G401 (cell line): ENCODE measurements at regions not wholly inside any gene's neighbourhood (a gene's known extent, or its start where the extent isn't known, plus 50 kb on each side); places are given as distances from the start of the nearest gene placed in this dataset.

Experiments used
- DNase-seq: peaks from one replicate; pipeline ENCODE4 v3.0.0-alpha.2; 2015; ENCODE audit warnings: low spot score
- in situ Hi-C: cut with HindIII; loops from 2 replicates; pipeline ENCODE4 v1.10.0; 2016; ENCODE audit warnings: low sequenced_read_pairs, mixed read lengths

DNA sequence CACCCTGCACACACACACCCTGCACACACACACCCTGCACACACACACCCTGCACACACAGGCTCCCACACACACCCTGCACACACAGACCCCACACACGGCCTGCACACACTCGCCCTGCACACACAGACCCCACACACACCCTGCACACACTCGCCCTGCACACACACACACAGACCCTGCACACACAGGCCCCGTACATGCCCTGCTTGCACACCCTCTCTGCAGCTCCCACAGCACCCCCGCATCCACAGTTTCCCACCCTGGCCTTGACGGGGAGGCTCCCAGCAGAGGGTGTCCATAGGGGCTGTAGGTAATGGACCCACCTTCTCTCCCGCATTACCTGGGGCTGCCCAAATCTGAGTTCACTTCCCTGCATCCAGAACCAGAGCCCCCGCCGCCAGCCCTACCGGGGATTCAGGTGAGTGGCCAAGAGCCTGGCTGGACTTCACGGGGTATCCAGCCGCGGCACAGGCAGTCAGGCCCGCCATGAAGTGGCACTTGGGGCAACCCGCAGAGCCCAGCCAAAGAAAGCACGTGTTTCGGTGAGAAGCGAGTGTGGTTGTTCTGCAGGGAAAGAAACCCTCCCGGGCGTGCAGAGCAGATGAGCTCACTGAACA lies 88.6 kb upstream of the GPC1 start:
- in situ Hi-C loops, result no loop called here
- no peak for DNase-seq

DNA sequence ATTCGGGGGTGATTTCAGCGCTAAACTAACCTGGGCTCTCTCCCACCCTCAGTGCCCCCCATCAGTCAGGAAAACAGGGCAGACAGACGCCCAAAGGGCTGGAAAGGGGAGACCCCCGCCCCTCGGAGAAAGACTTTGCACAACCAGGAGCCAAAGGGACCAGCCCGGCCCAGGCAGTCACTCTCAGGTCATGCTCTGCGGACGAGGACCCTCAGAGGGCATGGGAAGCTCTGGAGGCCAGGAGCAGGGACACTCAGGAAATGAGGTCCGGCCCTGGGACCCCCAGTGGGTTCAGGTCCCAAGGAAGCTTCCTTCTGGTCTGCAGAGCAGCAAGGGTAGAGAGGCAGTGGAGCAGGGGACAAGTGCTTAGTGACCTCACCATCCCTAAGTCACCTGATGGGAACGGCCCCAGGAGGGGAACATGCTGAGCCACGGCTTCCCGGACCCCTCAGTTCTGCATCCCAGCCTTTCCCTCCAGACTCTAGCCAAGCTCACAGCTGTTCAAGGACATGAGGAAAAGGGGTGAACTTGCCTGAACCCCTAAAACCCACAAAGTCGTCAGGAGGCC lies 88.0 kb upstream of the GPC1 start:
- in situ Hi-C loops, result no loop called here
- no peak for DNase-seq

DNA sequence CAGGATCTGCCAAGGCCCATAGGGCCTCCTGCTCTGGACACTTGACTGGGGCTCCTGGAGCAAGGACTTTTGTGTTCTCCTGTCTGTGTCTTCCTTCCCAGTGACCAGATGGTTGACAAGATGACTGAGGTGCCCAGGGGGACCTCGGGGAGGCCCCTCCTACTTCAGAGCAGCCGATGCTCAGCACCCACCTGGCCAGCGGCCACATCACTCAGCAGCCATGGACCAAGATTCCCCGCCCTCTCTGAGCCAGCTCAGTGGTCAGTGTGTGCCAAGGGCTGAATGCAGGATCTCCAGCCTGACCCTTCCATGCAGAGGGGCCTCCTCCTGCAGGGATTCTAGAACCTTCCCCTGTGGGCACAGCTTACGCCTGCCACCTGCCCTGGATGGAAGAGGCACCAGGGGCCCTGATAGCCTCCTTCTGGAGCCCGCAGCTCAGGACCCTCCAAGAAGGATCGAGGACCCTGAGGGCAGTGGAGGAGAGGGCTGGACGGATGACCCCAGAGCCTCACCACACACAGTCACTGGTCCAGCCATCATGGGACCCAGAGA lies 87.4 kb upstream of the GPC1 start:
- in situ Hi-C loops, result no loop called here
- DNase-seq, result peak; percentile 59

DNA sequence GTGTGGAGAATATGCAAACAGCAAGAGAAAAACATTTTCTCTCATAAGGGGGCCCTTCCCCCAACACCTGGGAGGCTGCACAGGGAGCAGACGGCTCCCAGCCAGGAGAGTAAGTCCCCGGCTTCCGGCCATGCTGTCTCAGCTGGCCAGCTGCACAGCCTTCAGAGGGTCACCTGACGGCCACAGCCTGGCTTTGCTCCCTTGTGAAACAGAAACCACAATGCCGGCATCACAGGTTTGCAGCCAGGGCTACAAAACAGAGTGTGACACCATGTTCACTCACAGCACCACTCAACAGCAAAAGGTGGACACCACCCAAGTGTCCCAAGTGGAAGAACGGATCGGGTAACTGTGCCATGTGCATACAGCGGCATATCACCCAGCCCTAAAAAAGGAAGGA lies 86.9 kb upstream of the GPC1 start:
- DNase-seq, result no peak
- in situ Hi-C loops, result no loop called here

DNA sequence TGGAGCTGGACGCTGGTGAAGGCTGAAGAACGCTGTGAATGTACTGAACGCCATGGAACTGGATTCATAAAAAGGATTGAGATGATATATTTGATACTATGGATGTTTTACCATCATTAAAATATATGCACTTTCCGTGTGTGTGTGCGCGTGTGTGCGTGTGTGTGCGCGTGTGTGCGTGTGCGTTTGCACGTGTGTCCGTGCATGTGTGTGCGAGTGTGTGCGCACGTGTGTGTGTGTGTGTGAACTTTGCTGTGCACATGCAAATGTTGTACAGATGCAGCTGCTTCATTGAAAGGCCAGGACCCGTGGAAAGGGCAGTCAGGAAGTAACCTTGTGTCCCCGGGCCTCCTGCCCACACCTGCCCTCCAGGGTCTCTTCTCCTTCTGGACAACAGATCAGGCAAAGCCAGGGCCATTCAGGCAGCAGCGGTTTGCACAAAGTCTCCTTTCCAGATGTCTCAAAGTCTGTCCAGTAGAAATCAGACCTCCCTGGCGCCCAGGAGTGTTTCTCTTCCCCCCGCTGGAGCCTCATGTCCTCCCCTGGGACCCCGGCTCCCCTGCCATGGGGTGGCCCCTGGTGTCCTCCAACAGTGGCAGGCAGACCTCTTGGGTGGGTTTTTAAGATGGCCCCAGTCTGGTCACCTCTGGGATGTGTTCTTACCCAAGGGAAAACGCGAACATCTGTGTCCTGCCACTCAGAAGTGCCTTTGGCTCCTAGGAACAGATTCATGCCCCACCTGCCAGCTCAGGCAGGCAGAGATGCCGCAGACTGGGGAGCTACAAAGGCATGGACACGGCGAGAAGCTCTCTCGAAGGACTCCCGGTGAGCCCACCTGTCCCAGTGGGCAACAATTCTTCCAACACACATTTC lies 86.1 kb upstream of the GPC1 start:
- in situ Hi-C loops, result no loop called here
- DNase-seq, result no peak

DNA sequence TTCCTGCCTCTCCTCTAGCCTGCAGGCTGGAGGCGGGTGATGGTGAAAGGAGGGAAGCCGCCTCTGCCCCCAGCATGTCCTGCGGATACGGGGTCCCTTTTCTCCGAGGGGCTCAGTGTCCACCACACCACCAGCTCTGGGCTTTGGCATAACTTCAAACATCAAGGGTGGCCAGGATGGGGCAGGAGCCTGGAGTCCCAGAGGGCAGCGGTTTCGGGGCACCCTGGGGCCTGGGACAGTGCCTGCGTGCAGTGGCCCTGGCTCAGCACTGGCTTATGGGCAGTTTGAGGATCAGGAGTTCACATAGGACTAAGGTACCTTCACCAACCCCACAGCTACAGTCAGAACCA lies 85.5 kb upstream of the GPC1 start:
- no peak for DNase-seq
- in situ Hi-C loops, result no loop called here

DNA sequence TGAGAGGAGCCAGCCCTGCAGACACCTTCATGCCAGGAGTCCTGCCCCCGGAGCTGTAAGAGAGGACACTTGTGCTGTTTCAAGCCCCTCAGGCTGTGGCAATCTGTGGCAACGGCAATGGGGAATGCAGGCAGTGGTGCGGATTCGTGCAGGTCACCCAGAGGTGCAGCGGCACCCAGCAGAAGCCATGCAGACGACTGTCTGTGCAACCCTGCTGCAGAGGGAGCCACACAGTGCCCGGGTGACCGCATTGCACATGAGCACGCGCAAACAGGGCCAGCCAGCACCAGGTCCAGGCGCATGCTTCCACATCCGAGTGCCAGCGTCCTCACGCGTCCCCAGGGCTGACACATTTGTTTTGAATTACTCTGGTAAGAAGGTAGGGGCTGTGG lies 84.8 kb upstream of the GPC1 start:
- in situ Hi-C loops, result no loop called here
- DNase-seq, result no peak

DNA sequence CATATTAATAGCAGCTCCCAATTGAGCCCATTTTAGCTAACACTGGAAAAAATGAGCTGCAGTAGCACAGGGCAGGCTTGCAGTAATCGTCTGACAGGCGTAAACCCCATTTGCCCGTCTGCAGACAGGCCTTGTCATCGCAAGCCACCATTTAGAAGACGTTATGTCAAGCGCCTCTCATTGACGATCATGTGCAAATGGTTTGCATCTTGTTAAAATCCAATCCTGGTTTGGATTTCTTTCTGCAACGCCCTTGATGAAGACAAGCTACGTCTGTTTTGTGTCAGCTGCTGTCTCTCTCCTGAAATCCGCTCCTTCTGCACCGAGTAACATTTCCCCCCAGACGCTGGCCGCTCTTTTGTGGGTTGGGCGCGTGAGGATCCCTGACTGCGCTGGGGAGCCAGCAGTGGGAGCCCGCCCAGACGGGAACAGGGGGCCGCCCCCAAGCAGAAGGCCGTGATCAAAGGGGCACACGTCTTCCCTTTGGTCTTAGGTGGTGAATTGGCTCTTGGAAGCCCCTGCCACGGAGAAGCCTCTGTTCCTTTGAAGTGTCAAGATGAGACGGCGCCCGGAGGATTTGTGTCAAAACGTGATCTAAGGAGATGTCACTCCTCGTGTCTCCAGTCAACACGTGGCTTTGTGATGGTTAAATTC lies 84.2 kb upstream of the GPC1 start:
- DNase-seq, result no peak
- in situ Hi-C loops, result no loop called here

DNA sequence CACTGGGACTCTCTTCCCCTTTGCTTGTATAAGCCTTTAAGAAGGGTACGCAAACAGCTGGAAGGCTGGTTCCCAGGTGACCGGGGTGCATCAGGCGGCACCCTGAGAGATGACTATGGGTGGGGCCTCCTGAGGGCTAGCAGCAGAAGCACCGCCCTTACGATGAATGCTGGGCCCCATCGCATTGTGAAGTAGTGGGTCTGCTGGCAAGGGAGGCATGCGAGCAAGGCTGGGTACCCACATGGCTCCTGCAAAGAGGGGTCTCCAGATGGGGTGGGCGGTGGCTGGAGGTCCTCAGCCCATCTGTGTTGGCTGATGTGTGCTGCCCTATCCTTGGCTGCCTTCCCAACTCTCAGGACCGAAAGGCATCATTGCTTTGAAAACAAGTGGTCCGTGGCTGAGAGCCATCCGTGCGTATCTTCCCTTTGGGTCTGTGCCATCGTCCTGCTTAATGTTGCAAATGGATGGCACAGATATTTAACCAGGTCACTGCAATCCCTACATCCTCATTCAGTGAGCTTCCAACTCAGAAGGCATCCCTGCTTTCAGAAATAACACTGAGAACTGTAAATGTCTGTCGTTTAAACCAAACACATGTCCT lies 83.5 kb upstream of the GPC1 start:
- peak; percentile 75 for DNase-seq

DNA sequence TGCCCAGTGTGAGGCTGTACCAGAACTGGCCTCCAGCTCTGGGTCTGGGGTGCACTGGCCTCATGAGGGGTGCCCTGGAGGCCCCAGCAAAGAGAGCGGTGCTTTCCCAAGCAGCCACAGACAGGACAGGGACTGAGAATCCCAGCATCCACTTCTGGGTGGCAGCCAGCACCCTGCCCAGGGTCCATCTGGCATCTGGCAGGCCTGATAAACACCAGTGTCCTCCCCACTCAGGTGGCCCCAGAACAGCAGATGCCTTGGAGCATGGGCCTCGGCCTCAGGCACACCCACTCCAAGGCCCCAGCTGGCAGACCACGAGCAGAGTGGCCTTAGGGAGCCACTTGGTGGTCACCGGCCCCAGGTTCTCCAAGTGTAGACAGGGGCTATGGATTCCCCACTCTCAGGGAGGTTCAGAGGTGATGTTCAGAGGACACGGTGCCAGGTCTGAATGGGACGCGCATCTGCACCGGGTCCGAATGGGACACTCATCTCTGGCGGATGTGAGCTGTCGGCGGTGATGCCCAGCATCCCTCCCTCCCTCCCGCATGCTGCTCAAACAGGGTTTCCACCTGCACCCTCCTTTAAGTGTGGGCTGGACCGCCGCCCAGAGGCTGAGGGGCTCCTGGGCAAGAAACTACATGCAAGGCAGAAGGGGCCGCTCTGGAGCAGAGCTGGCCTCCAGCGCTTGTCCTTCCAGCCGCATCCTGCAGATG lies 82.2 kb upstream of the GPC1 start:
- peak; percentile 76 for DNase-seq
- in situ Hi-C loops, result no loop called here

More for the DNA sequence above, 83.5 kb upstream of the GPC1 start:
- in situ Hi-C loops, result no loop called here

DNA sequence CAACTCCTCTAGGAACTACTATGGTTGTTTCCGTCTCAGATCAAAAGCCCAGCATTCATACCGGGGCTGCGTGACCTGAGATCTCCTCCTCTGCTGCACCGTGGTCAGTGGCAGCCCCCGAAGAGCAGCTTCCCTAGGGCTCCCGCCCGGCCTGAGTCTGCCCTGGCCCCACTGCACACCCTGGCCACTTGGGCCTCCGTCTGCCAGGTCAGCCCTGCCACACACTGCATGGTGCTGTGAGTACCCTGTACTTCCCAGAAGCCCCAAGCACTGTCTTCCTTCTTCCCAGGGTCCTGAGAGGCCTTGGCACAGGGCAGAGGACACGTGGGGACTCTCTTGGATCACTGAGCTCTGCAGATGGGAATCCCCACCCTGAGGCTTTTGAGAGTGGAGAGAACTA lies 81.5 kb upstream of the GPC1 start:
- in situ Hi-C loops, result no loop called here
- no peak for DNase-seq

DNA sequence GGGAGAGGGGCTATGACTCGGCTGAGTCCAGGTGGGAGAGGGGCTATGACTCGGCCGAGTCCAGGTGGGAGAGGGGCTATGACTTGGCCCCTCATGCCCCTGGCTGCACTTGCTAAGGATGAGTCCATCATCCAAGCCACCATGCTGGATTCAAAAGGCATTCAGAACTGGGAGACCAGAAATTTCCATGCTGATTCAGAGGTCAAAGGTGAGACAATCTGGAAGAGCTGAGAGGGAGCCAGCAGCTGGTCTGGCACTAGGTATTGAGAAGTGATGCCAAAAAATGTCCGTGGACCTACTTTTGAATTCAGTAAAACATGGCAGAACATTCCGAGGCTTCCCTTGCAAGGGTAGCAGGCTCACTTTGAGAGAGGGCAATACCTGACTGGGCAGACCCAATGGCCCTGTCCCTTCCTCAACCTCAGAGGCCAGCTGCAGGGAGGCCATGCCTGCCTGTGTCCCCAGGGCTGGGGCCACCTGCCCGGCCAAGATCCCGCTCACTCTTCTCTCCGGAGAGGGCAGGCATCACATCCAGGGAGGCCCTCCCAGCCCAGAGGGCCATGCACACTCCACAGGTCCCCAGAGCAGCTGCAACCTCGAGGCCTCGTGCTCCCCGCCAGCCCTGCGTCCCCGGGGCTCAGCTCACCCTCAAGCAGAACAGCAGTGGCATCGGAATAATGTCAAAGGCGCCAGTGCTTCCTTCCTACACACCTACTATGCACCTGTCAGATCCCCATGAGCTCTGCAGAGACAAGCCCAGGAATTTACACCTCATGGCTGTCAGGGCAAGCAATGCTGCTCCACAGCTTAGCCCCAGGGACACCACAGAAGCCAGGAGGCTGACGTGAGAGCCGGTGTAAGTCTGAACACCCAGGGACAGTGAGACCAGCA lies 80.2 kb upstream of the GPC1 start:
- in situ Hi-C loops, result no loop called here
- DNase-seq, result no peak

DNA sequence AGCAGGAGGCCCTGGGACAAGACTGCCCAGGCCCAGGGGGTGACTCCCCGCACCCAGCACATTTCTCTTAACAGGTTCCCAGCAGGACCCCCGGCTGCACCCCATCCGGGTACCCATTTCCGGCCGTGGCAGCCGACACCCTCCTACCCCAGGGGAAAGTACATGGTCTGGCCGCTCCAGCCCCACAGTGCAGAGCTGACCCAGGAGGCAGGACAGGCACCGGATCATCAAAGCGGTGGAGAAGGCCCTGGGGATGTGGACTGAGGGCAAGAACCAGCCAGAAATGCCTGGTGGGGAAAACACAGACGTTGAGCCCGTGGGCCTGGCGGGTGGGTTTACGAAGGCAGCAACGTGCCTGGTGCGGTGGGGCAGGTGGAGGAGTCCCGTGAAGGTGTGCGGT lies 79.5 kb upstream of the GPC1 start:
- in situ Hi-C loops, result no loop called here
- no peak for DNase-seq

DNA sequence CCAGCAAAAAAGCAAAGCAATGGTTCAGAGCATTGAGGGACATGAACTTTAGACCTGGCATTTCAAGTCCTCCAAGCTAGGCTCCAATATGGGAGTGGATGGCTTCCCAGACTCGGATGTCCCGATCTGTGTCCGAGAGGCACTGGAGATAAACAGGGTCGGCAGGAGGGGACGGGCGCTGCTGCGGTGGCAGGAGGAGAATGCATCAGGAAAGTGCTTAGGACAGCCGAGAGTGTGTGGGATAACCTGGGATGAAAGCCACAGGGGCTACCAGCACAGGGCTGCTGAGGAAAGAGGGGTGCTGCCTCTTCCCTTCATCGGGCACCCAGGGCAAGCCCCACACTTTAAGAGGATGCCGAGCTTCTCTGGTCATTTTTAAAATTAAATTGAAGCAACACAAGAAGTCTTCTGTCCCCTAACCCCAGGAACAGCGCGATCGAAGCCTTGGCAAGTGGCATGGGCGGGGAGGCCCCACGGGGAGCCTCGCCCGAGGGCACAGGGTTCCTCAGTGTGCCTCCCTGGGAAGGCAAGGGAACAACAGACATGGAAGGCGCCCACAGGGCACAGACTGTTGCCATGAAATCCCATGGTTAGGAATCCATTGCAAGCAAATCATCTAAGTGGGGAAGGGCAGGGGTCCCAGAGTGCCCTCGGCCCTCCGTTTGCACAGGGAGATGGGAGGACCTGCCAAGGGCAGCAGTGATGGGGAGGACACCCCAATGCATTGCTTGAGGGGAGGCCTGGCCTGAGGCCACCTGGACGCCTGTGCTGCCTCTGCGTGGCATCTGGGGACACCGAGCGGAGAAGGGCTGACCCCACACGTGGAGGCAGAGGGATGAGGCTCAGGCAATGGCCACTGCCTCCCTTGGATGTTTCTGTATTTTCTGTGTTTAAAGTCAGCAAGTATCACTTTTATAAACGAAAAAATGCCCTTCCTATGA lies 78.5 kb upstream of the GPC1 start:
- in situ Hi-C loops, result no loop called here
- no peak for DNase-seq

DNA sequence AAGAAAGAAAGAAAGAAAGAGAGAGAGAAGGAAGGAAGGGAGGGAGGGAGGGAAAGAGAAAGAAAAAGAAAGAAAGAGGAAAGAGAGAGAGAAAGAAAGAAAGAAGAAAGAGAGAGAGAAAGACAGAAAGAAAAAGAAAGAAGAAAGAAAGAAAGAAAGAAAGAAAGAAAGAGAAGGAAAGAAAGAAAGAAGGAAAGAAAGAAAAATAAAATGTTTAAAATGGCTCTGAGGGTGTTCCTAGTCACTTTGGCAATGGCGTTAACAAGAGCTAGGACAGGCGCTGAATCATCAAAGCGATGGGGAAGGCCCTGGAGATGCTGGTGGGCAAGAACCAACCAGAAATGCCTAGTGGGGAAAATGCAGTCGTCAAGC lies 77.8 kb upstream of the GPC1 start:
- DNase-seq, result no peak
- in situ Hi-C loops, result no loop called here

DNA sequence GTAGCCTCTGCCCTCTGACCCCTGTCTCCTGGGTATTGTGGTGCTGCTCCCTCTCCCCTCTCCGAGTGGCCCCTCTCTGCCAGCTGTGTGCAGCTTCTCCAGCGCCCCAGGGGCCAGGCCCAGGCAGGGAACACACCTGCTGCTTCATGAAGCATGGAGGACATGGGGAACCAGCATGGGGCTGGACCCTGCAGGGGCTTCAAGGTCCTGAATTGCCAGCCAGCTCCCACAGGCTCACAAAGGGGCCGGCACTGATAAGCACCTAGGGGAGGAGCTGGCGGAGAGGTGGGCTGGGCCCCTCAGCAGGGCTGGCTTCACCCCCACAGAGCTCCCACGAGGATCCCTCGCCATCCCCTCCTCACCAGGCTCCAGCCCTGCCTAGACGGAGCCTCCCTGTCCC lies 77.4 kb upstream of the GPC1 start:
- DNase-seq, result no peak

DNA sequence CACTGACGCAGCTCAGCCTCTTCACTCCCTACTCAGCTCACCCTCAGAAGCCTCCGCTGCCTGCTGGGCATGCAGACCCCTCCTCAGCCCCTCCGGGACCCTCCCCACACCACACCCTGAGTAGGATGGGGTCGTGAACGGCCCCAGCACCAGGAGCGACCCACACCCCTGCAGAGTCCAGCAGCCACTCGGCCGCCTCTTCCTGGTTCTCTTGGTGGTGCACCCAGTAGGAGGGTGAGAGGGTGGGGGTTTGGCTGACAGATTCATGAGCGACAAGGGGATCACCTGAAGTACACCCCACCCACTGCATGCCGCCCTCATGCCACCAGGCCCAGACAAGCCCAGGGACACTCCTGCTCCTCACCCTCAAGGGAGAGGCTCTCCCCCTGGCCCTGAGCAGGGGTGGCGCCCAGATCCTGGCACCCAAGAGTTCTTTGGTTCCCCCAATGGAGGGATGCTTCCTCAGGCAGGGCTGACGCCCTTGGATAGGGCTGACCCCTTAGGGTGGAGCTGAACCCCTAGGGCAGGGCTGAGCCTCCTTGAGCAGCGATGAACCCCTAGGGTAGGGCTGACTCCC lies 76.6 kb upstream of the GPC1 start:
- in situ Hi-C loops, result no loop called here
- DNase-seq, result no peak

More for the DNA sequence above, 77.4 kb upstream of the GPC1 start:
- in situ Hi-C loops, result no loop called here
